Neutrophil (primary cell): ENCODE measurements at regions not wholly inside any gene's neighbourhood (a gene's known extent, or its start where the extent isn't known, plus 50 kb on each side); places are given as distances from the start of the nearest gene placed in this dataset.

Experiments used
- H3K27ac ChIP-seq: fragments of 200-600 bp; sonication (generic); 2 replicates; pipeline ENCODE4 v1.5.1; 2016; ENCODE audit warnings: mild to moderate bottlenecking, moderate library complexity
- H3K27me3 ChIP-seq: fragments of 200-600 bp; sonication (generic); 2 replicates; pipeline ENCODE4 v1.6.0; 2016; ENCODE audit warnings: mild to moderate bottlenecking
- H3K36me3 ChIP-seq: fragments of 200-600 bp; sonication (generic); 2 replicates; pipeline ENCODE4 v1.5.1; 2017
- H3K4me1 ChIP-seq, 2 experiments: fragments of 200-600 bp in 1 of 2; sonication (generic) in 1 of 2; 1 replicate in 1 of 2; 2 replicates in 1 of 2; pipeline versions ENCODE4 v1.5.1 to v1.6.1; 2013 to 2016; ENCODE audit warnings: low read depth in 1 of 2, low read length in 1 of 2, mild to moderate bottlenecking in 1 of 2, moderate library complexity in 1 of 2; ENCODE audit not compliant: control insufficient read depth in 1 of 2, insufficient read depth in 1 of 2
- H3K4me3 ChIP-seq, 2 experiments: fragments of 200-600 bp in 1 of 2; sonication (generic) in 1 of 2; 1 replicate in 1 of 2; 2 replicates in 1 of 2; pipeline ENCODE4 v1.5.1; 2013 to 2016; ENCODE audit warnings: low read depth in 1 of 2, low read length in 1 of 2, mild to moderate bottlenecking in 1 of 2, moderate library complexity in 1 of 2
- H3K9me3 ChIP-seq: fragments of 200-600 bp; sonication (generic); 2 replicates; pipeline ENCODE4 v1.5.1; 2016
- TF ChIP-seq, protein P1 (sequence below): fragments of 200-600 bp; sonication (generic); IDR thresholded peaks from 2 replicates; pipeline ENCODE4 v1.5.1; 2016; ENCODE audit warnings: antibody characterized with exemption

- Histone ChIP-seq H3K9me3 (no peaks in the 10 kb centered on the region), H3K4me1 (no peaks in the 10 kb centered on the region), H3K4me3 (no peak overlapping the region), H3K36me3 (no peaks in the 10 kb centered on the region), H3K27me3 (no peaks in the 10 kb centered on the region), H3K27ac (no peak overlapping the region)
- TF ChIP-seq, protein P1, sequence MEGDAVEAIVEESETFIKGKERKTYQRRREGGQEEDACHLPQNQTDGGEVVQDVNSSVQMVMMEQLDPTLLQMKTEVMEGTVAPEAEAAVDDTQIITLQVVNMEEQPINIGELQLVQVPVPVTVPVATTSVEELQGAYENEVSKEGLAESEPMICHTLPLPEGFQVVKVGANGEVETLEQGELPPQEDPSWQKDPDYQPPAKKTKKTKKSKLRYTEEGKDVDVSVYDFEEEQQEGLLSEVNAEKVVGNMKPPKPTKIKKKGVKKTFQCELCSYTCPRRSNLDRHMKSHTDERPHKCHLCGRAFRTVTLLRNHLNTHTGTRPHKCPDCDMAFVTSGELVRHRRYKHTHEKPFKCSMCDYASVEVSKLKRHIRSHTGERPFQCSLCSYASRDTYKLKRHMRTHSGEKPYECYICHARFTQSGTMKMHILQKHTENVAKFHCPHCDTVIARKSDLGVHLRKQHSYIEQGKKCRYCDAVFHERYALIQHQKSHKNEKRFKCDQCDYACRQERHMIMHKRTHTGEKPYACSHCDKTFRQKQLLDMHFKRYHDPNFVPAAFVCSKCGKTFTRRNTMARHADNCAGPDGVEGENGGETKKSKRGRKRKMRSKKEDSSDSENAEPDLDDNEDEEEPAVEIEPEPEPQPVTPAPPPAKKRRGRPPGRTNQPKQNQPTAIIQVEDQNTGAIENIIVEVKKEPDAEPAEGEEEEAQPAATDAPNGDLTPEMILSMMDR = no peak
Measured at GRCh38 chr11:109731451-109731850, 309.5 kb downstream of the C11orf87 start.

DNA sequence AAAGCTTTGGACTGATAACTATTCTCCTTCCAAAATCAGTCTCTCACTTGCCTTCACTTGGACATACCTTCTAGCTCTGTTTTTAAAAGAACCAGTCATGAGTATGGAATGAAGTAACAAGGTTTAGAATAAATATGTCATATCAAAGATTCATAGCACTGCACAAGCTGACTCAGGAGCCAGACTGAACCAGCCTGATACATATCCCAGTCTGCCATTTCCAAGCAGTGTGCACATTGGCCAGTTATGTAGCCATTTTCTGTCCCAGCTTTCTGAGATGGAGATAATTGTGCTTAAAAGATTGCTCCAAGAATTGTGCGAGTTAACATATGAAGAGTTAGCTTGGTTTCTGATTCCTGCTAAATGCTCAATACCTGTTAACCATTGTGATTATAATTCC lies 311.3 kb downstream of the C11orf87 start:
- H3K9me3 ChIP-seq = no peaks in the 10 kb centered on the region
- no peaks in the 10 kb centered on the region for H3K4me1 ChIP-seq
- TF ChIP-seq, protein P1 = no peak
- no peak overlapping the region for H3K27ac ChIP-seq
- H3K36me3 ChIP-seq = no peaks in the 10 kb centered on the region
- no peaks in the 10 kb centered on the region for H3K27me3 ChIP-seq
- no peak overlapping the region for H3K4me3 ChIP-seq

GRCh38 chr11:109734566-109734965 lies 312.6 kb downstream of the C11orf87 start:
- TF ChIP-seq, protein P1 = no peak
- Histone ChIP-seq H3K27ac (no peak overlapping the region), H3K9me3 (no peaks in the 10 kb centered on the region), H3K36me3 (no peaks in the 10 kb centered on the region), H3K4me1 (no peaks in the 10 kb centered on the region), H3K27me3 (no peaks in the 10 kb centered on the region), H3K4me3 (no peak overlapping the region)

DNA sequence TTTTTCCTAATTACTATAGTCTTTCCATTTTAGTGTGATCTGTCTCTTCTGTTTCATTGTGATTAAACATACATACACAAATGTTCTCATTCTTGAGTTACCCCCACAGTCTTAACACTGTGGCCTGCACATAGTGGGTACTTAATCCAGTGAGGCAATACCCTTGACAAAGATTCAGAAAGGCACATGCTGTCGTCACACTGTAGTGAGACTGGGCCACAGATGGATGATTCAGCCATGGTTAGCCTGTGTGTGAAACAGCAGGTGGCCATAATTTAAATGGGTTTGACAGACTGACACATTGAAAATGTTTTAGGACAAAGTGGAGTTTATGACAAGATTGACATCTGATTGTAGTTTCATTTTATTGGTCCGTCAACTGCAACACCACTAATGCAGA lies 313.1 kb downstream of the C11orf87 start:
- TF ChIP-seq, protein P1 = no peak
- no peaks in the 10 kb centered on the region for H3K9me3 ChIP-seq
- H3K4me3 ChIP-seq = no peak overlapping the region
- no peak overlapping the region for H3K27ac ChIP-seq
- H3K4me1 ChIP-seq = no peaks in the 10 kb centered on the region
- no peaks in the 10 kb centered on the region for H3K27me3 ChIP-seq
- H3K36me3 ChIP-seq = no peaks in the 10 kb centered on the region

GRCh38 chr11:109739379-109739778 lies 317.4 kb downstream of the C11orf87 start:
- H3K27ac ChIP-seq = no peak overlapping the region
- no peaks in the 10 kb centered on the region for H3K27me3 ChIP-seq
- TF ChIP-seq, protein P1 = no peak
- H3K4me3 ChIP-seq = no peak overlapping the region
- no peaks in the 10 kb centered on the region for H3K4me1 ChIP-seq
- no peaks in the 10 kb centered on the region for H3K36me3 ChIP-seq
- H3K9me3 ChIP-seq = no peaks in the 10 kb centered on the region
